Mesendoderm (in vitro differentiated cells): ENCODE measurements at regions not wholly inside any gene's neighbourhood (a gene's known extent, or its start where the extent isn't known, plus 50 kb on each side); places are given as distances from the start of the nearest gene placed in this dataset.

ENCODE experiments used
- DNase-seq: peaks from one replicate; pipeline ENCODE4 v3.0.0; 2013
- H2AK5ac ChIP-seq: 2 replicates; pipeline ENCODE4 v1.6.1; 2013; ENCODE audit warnings: low read length, inconsistent platforms
- H2BK120ac ChIP-seq: 2 replicates; pipeline ENCODE4 v1.6.1; 2013; ENCODE audit warnings: low read depth, mild to moderate bottlenecking, low read length, moderate library complexity, mixed read lengths
- H2BK15ac ChIP-seq: replicated peaks from 2 replicates; pipeline ENCODE4 v1.6.1; 2013; ENCODE audit warnings: low read depth, mild to moderate bottlenecking, moderate library complexity
- H2BK5ac ChIP-seq: 2 replicates; pipeline ENCODE4 v1.6.1; 2013; ENCODE audit warnings: low read length, inconsistent platforms
- H3K18ac ChIP-seq: 2 replicates; pipeline ENCODE4 v1.6.1; 2013; ENCODE audit warnings: mild to moderate bottlenecking, low read length, mixed read lengths
- H3K23ac ChIP-seq: one replicate; pipeline ENCODE4 v1.6.1; 2013; ENCODE audit warnings: low read length
- H3K27ac ChIP-seq: 2 replicates; pipeline ENCODE4 v1.5.1; 2013; ENCODE audit warnings: low read depth, mild to moderate bottlenecking, inconsistent platforms, low read length, moderate library complexity
- H3K27me3 ChIP-seq: 2 replicates; pipeline ENCODE4 v1.6.1; 2013; ENCODE audit warnings: low read length, control low read depth, mild to moderate bottlenecking, inconsistent platforms; ENCODE audit not compliant: insufficient read depth, poor library complexity
- H3K36me3 ChIP-seq: 2 replicates; pipeline ENCODE4 v1.6.1; 2013; ENCODE audit warnings: low read length, inconsistent platforms; ENCODE audit not compliant: control insufficient read depth, insufficient read depth
- H3K4ac ChIP-seq: one replicate; pipeline ENCODE4 v1.6.1; 2013; ENCODE audit warnings: low read depth, mild to moderate bottlenecking, low read length, moderate library complexity
- H3K4me1 ChIP-seq: 2 replicates; pipeline ENCODE4 v1.6.1; 2013; ENCODE audit warnings: low read depth, low read length, inconsistent platforms; ENCODE audit not compliant: control insufficient read depth
- H3K4me2 ChIP-seq: 2 replicates; pipeline ENCODE4 v1.6.1; 2013; ENCODE audit warnings: low read length
- H3K4me3 ChIP-seq: 2 replicates; pipeline ENCODE4 v1.5.1; 2013; ENCODE audit warnings: mild to moderate bottlenecking, low read length
- H3K56ac ChIP-seq: one replicate; pipeline ENCODE4 v1.6.1; 2013; ENCODE audit warnings: low read length
- H3K79me1 ChIP-seq: 2 replicates; pipeline ENCODE4 v1.6.1; 2013; ENCODE audit warnings: low read length, inconsistent platforms
- H3K79me2 ChIP-seq: 2 replicates; pipeline ENCODE4 v1.6.1; 2013; ENCODE audit warnings: mild to moderate bottlenecking, low read length; ENCODE audit not compliant: control insufficient read depth, insufficient read depth
- H3K9ac ChIP-seq: 2 replicates; pipeline ENCODE4 v1.6.1; 2013; ENCODE audit warnings: low read length, inconsistent platforms
- H4K5ac ChIP-seq: one replicate; pipeline ENCODE4 v1.6.1; 2013; ENCODE audit warnings: low read length
- H4K8ac ChIP-seq: one replicate; pipeline ENCODE4 v1.6.1; 2013; ENCODE audit warnings: low read depth, mild to moderate bottlenecking, control low read depth, low read length, moderate library complexity
- WGBS: extraction: QIAGEN DNeasy Blood & Tissue Kit; methylation state at CpG from one replicate; pipeline ENCODE4 v1.1.7; 2013; ENCODE audit warnings: low lambda C conversion rate, missing lambda C conversion rate; ENCODE audit not compliant: insufficient coverage; ENCODE audit errors: extremely low coverage; 5-methylcytosine and 5-hydroxymethylcytosine counted together

GRCh38 chr9:88291856-88292255 lies 96.4 kb upstream of the SPIN1 start:
- no peak overlapping the region for H2BK5ac ChIP-seq
- no peak overlapping the region for H3K9ac ChIP-seq
- no peak overlapping the region for H2AK5ac ChIP-seq
- H3K79me1 ChIP-seq = no peaks in the 10 kb centered on the region
- H3K27ac ChIP-seq = no peak overlapping the region
- H3K56ac ChIP-seq = no peak overlapping the region
- DNase-seq = no peak
- H4K5ac ChIP-seq = no peak overlapping the region
- H3K18ac ChIP-seq = no peak overlapping the region
- H3K4me1 ChIP-seq = no peaks in the 10 kb centered on the region
- WGBS = no CpG with 5 or more reads among the region's 5 CpGs
- no peaks in the 10 kb centered on the region for H3K79me2 ChIP-seq
- no peak overlapping the region for H2BK15ac ChIP-seq
- H4K8ac ChIP-seq = no peak overlapping the region
- no peaks in the 10 kb centered on the region for H3K36me3 ChIP-seq
- H3K23ac ChIP-seq = no peak overlapping the region
- H3K27me3 ChIP-seq = no peaks in the 10 kb centered on the region
- H3K4ac ChIP-seq = no peak overlapping the region
- no peak overlapping the region for H3K4me3 ChIP-seq
- no peak overlapping the region for H2BK120ac ChIP-seq
- no peak overlapping the region for H3K4me2 ChIP-seq

- Histone ChIP-seq H3K4me2 (no peak overlapping the region), H4K5ac (no peak overlapping the region), H4K8ac (no peak overlapping the region), H2BK5ac (no peak overlapping the region), H3K4ac (no peak overlapping the region), H3K23ac (no peak overlapping the region), H3K27ac (no peak overlapping the region), H3K4me1 (no peaks in the 10 kb centered on the region), H3K4me3 (no peak overlapping the region), H2AK5ac (no peak overlapping the region), H3K56ac (no peak overlapping the region), H2BK15ac (no peak overlapping the region), H3K79me1 (no peaks in the 10 kb centered on the region), H3K36me3 (no peaks in the 10 kb centered on the region), H3K79me2 (no peaks in the 10 kb centered on the region), H2BK120ac (no peak overlapping the region), H3K27me3 (no peaks in the 10 kb centered on the region), H3K9ac (no peak overlapping the region), H3K18ac (no peak overlapping the region)
- WGBS = no CpG with 5 or more reads among the region's 7 CpGs
- no peak for DNase-seq
These were observed 97.2 kb upstream of the SPIN1 start for GRCh38 chr9:88291056-88291455.

- no CpG with 5 or more reads among the region's 8 CpGs for WGBS
These were observed 98.7 kb upstream of the SPIN1 start for GRCh38 chr9:88289532-88289931.

GRCh38 chr9:88287972-88288371 lies 100.3 kb upstream of the SPIN1 start:
- Histone ChIP-seq H3K9ac (no peak overlapping the region), H3K27me3 (no peaks in the 10 kb centered on the region), H3K4me3 (no peak overlapping the region), H3K18ac (no peak overlapping the region), H3K27ac (no peak overlapping the region), H2BK15ac (no peak overlapping the region), H2BK120ac (no peak overlapping the region), H4K5ac (no peak overlapping the region), H3K79me1 (no peaks in the 10 kb centered on the region), H2BK5ac (no peak overlapping the region), H3K4me2 (no peak overlapping the region), H3K56ac (no peak overlapping the region), H2AK5ac (no peak overlapping the region), H3K23ac (no peak overlapping the region), H3K36me3 (no peaks in the 10 kb centered on the region), H3K79me2 (no peaks in the 10 kb centered on the region), H3K4me1 (no peaks in the 10 kb centered on the region), H3K4ac (no peak overlapping the region), H4K8ac (no peak overlapping the region)
- no peak for DNase-seq
- no CpG with 5 or more reads among the region's 2 CpGs for WGBS

More at GRCh38 chr9:88289532-88289931, 98.7 kb upstream of the SPIN1 start:
- Histone ChIP-seq H3K4me1 (no peaks in the 10 kb centered on the region), H2BK120ac (no peak overlapping the region), H3K79me1 (no peaks in the 10 kb centered on the region), H3K4me3 (no peak overlapping the region), H2BK5ac (no peak overlapping the region), H4K8ac (no peak overlapping the region), H3K18ac (no peak overlapping the region), H3K27me3 (no peaks in the 10 kb centered on the region), H2AK5ac (no peak overlapping the region), H3K36me3 (no peaks in the 10 kb centered on the region), H3K23ac (no peak overlapping the region), H2BK15ac (no peak overlapping the region), H3K9ac (no peak overlapping the region), H3K27ac (no peak overlapping the region), H3K56ac (no peak overlapping the region), H3K4ac (no peak overlapping the region), H3K4me2 (no peak overlapping the region), H3K79me2 (no peaks in the 10 kb centered on the region), H4K5ac (no peak overlapping the region)
- DNase-seq = no peak

DNA sequence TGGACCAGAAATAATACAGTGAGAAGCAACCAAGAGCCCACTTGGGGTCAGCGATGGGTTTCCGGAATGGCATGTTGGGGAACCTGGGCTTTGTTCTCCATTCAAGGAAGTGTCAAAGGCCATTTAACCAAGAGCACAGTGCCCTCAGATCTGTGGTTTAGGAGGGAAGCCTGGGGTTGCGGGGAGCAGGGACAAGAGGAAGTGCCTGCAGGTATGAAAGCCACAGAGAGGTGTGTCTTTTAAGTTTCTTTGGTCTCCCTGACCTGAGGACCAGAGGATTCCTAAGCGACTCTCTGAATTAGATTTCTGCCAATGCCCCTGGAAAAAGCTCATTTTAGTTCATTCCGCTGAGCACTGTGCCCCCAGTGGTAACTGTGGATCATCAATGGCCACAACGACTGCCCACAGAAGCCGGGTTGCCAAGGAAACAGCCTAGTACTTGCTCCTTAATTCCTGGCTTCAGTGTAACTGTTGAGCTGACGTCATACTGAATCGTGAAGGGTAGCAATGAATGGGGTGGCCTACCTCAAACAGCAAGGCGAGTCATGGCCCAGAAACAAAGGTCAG lies 107.3 kb upstream of the SPIN1 start:
- H2BK120ac ChIP-seq = no peak overlapping the region
- no peaks in the 10 kb centered on the region for H3K36me3 ChIP-seq
- H3K9ac ChIP-seq = no peak overlapping the region
- H2AK5ac ChIP-seq = no peak overlapping the region
- H2BK15ac ChIP-seq = no peak overlapping the region
- no peak overlapping the region for H3K4me2 ChIP-seq
- H3K23ac ChIP-seq = no peak overlapping the region
- no peak overlapping the region for H2BK5ac ChIP-seq
- no peak overlapping the region for H3K27ac ChIP-seq
- H4K8ac ChIP-seq = no peak overlapping the region
- H3K4me1 ChIP-seq = no peaks in the 10 kb centered on the region
- no peaks in the 10 kb centered on the region for H3K79me2 ChIP-seq
- DNase-seq = peak; percentile 85
- no peak overlapping the region for H3K18ac ChIP-seq
- H3K56ac ChIP-seq = no peak overlapping the region
- H3K4me3 ChIP-seq = no peak overlapping the region
- H3K27me3 ChIP-seq = no peaks in the 10 kb centered on the region
- H3K4ac ChIP-seq = no peak overlapping the region
- no peak overlapping the region for H4K5ac ChIP-seq
- H3K79me1 ChIP-seq = no peaks in the 10 kb centered on the region
- no CpG with 5 or more reads among the region's 10 CpGs for WGBS

DNA sequence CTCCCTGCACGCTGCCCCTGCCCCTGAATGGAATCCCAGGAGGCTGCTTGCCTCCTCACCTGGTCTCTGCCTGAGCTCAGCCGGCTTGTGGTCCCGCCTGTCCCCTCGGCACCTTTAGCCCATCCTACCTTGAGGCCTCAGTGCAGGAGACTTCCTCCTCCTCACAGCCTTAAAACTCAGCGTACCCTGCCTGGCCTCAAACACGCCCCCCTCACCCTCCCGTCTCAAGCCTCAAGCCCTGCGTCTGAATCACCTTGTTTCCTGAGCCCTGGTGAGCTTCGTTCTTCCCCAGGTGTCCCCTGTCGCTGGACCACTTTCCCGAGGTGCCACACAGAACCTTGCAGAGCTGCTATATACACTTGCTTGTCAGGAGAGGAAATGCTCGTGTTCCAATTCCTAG lies 110.2 kb upstream of the SPIN1 start:
- no CpG with 5 or more reads among the region's 12 CpGs for WGBS
- Histone ChIP-seq H3K4ac (no peak overlapping the region), H3K18ac (no peak overlapping the region), H3K9ac (no peak overlapping the region), H2BK120ac (no peak overlapping the region), H3K79me2 (no peaks in the 10 kb centered on the region), H2BK15ac (no peak overlapping the region), H4K8ac (no peak overlapping the region), H3K23ac (no peak overlapping the region), H3K4me3 (no peak overlapping the region), H3K27me3 (no peaks in the 10 kb centered on the region), H3K4me2 (no peak overlapping the region), H2AK5ac (no peak overlapping the region), H2BK5ac (no peak overlapping the region), H4K5ac (no peak overlapping the region), H3K79me1 (no peaks in the 10 kb centered on the region), H3K56ac (no peak overlapping the region), H3K4me1 (no peaks in the 10 kb centered on the region), H3K36me3 (no peaks in the 10 kb centered on the region), H3K27ac (no peak overlapping the region)
- no peak for DNase-seq
